ENCODE measurements at regions not wholly inside any gene's neighbourhood (a gene's known extent, or its start where the extent isn't known, plus 50 kb on each side); places are given as distances from the start of the nearest gene placed in this dataset.

DNA sequence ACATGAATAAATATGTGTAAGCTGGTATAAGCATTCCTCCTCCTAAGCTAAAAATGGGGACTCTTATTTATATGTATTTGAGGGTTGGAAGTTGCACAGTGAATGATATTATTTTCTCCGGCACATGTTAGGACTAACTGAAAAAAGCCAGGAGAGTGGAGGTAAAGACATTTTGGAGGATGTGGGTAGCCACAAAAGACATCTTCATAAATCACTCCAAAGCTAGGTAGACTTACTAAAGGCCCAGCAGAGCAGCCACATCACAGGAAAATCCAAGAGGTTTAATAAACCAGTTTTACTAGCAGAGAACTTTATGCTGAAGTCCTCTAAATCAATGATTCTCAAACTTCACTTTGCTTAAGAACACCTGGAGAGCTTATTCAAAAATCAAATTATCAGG is 424.7 kb downstream of the KCTD12 start:
- TF ChIP-seq EZH2 (IDR thresholded peaks at IDR 0.05; ENCODE audit: insufficient read depth, poor library complexity, severe bottlenecking) (no peak), EZH2phosphoT487 (IDR thresholded peaks at IDR 0.05; ENCODE audit: insufficient read depth, low read depth) (no peak)
